Sigmoid colon (tissue), 6 donors: ENCODE measurements at regions not wholly inside any gene's neighbourhood (a gene's known extent, or its start where the extent isn't known, plus 50 kb on each side); places are given as distances from the start of the nearest gene placed in this dataset.

ENCODE experiments used
- DNase-seq: peaks from one replicate; pipeline ENCODE4 v3.0.0-alpha.2; 2019
- H3K27ac ChIP-seq, 4 donors: fragments of 200-600 bp; sonication (generic); one replicate each; pipeline ENCODE4 v1.5.1; 2016 to 2019; ENCODE audit warnings: mild to moderate bottlenecking in 1 of 4
- H3K27me3 ChIP-seq, 3 donors: fragments of 200-600 bp; sonication (generic); one replicate each; pipeline ENCODE4 v1.5.1; 2019; ENCODE audit warnings: mild to moderate bottlenecking in 1 of 3
- H3K36me3 ChIP-seq, 4 donors: fragments of 200-600 bp; sonication (generic); one replicate each; pipeline ENCODE4 v1.5.1; 2016 to 2019
- H3K4me1 ChIP-seq, 4 donors: fragments of 200-600 bp; sonication (generic); one replicate each; pipeline ENCODE4 v1.5.1; 2017 to 2019
- H3K4me3 ChIP-seq, 4 donors: fragments of 200-600 bp; sonication (generic); one replicate each; pipeline ENCODE4 v1.5.1; 2017 to 2019; ENCODE audit warnings: mild to moderate bottlenecking in 2 of 4, moderate library complexity in 1 of 4
- H3K9me3 ChIP-seq, 4 donors: fragments of 200-600 bp in 3 of 4; sonication (generic) in 3 of 4; one replicate each; pipeline versions ENCODE4 v1.5.1 to v1.6.1; 2013 to 2019
- EP300 ChIP-seq, 4 donors: sonication (generic); formaldehyde crosslinking; IDR thresholded peaks; one replicate each; pipeline ENCODE4 v1.6.1; 2017; ENCODE audit warnings: antibody characterized with exemption in 4 of 4
- POLR2A ChIP-seq, 2 donors: fragments of 450-650 bp; IDR thresholded peaks; one replicate each; pipeline ENCODE4 v1.6.1; 2016; ENCODE audit warnings: antibody characterized with exemption in 2 of 2, mild to moderate bottlenecking in 2 of 2, moderate library complexity in 2 of 2
- POLR2AphosphoS5 ChIP-seq, 4 donors: sonication (generic); formaldehyde crosslinking; IDR thresholded peaks; one replicate each; pipeline ENCODE4 v1.6.1; 2017; ENCODE audit warnings: antibody characterized with exemption in 4 of 4
- WGBS, 2 donors: extraction: QIAGEN DNeasy Blood & Tissue Kit; methylation state at CpG; one replicate each; pipeline ENCODE4 v1.1.7; 2013; 5-methylcytosine and 5-hydroxymethylcytosine counted together
- intact Hi-C: fragments of 100-400 bp; cut with DNase I; formaldehyde crosslinking; loops from one replicate; pipeline ENCODE4 v1.15.1; 2023
- TF ChIP-seq, protein P1 (sequence below), 4 experiments: fragments of 450-650 bp in 3 of 4; fragments of 200-600 bp in 1 of 4; IDR thresholded peaks; one replicate each; pipeline ENCODE4 v1.5.1; 2016 to 2019; ENCODE audit warnings: antibody characterized with exemption in 4 of 4, mild to moderate bottlenecking in 3 of 4, moderate library complexity in 2 of 4
- donor health status: healthy with polysubstance abuse.
- donor health status: healthy.

DNA sequence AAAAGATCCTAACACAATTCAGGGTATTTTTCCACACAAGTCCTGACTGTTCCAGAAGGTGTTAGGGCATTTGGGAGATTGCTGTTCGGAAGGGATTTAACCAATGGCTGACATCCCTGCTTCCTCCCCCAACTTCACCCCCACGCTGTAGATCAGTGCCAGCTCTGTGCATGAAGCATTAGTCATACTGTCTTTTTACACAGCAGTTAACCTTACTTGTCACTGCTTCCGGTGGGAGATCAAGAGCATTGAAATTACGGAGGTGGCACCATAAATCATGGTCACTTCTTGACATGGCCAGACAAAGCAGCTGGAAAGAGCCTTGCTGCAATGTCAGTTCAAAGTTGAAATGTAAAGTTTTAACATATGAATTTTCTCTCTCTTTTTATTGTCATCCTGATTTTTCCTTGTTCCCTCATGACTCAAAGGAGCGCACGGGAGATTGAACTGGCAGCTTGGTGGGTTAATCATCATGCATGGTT lies 70.2 kb downstream of the HRH4 start:
- TF ChIP-seq EP300 (IDR thresholded peaks at IDR 0.05) (no peak), POLR2AphosphoS5 (IDR thresholded peaks at IDR 0.05) (no peak), POLR2A (IDR thresholded peaks at IDR 0.05) (no peak)
- TF ChIP-seq, protein P1, sequence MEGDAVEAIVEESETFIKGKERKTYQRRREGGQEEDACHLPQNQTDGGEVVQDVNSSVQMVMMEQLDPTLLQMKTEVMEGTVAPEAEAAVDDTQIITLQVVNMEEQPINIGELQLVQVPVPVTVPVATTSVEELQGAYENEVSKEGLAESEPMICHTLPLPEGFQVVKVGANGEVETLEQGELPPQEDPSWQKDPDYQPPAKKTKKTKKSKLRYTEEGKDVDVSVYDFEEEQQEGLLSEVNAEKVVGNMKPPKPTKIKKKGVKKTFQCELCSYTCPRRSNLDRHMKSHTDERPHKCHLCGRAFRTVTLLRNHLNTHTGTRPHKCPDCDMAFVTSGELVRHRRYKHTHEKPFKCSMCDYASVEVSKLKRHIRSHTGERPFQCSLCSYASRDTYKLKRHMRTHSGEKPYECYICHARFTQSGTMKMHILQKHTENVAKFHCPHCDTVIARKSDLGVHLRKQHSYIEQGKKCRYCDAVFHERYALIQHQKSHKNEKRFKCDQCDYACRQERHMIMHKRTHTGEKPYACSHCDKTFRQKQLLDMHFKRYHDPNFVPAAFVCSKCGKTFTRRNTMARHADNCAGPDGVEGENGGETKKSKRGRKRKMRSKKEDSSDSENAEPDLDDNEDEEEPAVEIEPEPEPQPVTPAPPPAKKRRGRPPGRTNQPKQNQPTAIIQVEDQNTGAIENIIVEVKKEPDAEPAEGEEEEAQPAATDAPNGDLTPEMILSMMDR (IDR thresholded peaks at IDR 0.05): no peak
- no peaks in the 10 kb centered on the region for H3K4me1 ChIP-seq
- intact Hi-C loops: no loop called here
- H3K4me3 ChIP-seq: no peak overlapping the region
- no peak overlapping the region for H3K27ac ChIP-seq
- H3K9me3 ChIP-seq: no peaks in the 10 kb centered on the region
- WGBS, 2 donors: 25 to 36% methylated on average over 6 of the region's 6 CpGs
- H3K27me3 ChIP-seq: no peaks in the 10 kb centered on the region
- DNase-seq: no peak
- H3K36me3 ChIP-seq: no peaks in the 10 kb centered on the region

DNA sequence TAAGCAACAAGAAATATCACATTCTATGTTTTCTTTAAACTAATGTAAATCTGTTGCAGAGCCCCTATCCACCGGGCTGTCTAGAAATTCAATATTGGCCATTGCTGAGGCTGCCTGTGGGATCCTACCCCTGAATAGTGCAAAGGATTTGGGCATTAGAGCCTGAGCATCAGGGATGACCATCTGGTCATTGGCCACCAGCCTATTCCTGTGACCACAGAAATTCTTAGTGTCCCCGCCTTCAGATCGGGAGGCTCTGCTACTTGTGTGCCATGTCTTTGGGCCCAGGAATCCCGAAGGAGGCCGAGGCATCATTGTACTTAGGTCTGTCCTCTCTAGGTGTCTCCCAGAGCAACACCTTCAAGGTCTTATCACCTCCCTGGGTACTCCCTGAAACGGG lies 73.8 kb downstream of the HRH4 start:
- intact Hi-C loops: no loop called here

DNA sequence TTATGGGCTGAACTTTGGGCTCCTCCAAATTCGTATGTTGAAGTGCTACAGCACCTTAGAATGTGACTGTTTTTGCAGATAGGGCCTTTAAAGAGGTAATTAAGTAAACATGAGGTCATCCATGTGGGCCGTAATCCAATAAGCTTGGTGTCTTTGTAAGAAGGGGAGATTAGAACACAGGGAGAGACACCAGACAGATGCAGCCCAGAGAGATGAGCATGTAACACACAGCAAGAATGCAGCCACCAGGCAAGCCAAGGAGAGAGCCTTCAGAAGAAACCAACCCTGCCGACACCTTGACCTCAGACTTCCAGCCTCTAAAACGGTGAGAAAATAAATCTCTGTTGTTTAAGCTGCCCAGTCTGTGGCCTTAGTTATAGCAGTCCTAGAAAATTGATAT lies 74.3 kb downstream of the HRH4 start:
- Histone ChIP-seq H3K27me3 (no peaks in the 10 kb centered on the region), H3K4me1 (no peaks in the 10 kb centered on the region), H3K27ac (no peak overlapping the region), H3K4me3 (no peak overlapping the region), H3K36me3 (no peaks in the 10 kb centered on the region), H3K9me3 (no peaks in the 10 kb centered on the region)
- 61 to 62% methylated on average over 4 of the region's 4 CpGs for WGBS, 2 donors
- TF ChIP-seq POLR2AphosphoS5 (IDR thresholded peaks at IDR 0.05): no peak
- no peak for TF ChIP-seq EP300 (IDR thresholded peaks at IDR 0.05)
- TF ChIP-seq, protein P1 (IDR thresholded peaks at IDR 0.05): no peak
- TF ChIP-seq POLR2A (IDR thresholded peaks at IDR 0.05): no peak
- intact Hi-C loops: no loop called here
- DNase-seq: no peak

More for the DNA sequence above, 73.8 kb downstream of the HRH4 start:
- Histone ChIP-seq H3K27ac (no peak overlapping the region), H3K27me3 (no peaks in the 10 kb centered on the region), H3K9me3 (no peaks in the 10 kb centered on the region), H3K4me1 (no peaks in the 10 kb centered on the region), H3K36me3 (no peaks in the 10 kb centered on the region), H3K4me3 (no peak overlapping the region)
- WGBS, 2 donors: 85 to 90% methylated on average over 6 of the region's 6 CpGs
- DNase-seq: no peak
- no peak for TF ChIP-seq POLR2A (IDR thresholded peaks at IDR 0.05)
- TF ChIP-seq, protein P1 (IDR thresholded peaks at IDR 0.05): no peak
- TF ChIP-seq EP300 (IDR thresholded peaks at IDR 0.05): no peak
- TF ChIP-seq POLR2AphosphoS5 (IDR thresholded peaks at IDR 0.05): no peak

DNA sequence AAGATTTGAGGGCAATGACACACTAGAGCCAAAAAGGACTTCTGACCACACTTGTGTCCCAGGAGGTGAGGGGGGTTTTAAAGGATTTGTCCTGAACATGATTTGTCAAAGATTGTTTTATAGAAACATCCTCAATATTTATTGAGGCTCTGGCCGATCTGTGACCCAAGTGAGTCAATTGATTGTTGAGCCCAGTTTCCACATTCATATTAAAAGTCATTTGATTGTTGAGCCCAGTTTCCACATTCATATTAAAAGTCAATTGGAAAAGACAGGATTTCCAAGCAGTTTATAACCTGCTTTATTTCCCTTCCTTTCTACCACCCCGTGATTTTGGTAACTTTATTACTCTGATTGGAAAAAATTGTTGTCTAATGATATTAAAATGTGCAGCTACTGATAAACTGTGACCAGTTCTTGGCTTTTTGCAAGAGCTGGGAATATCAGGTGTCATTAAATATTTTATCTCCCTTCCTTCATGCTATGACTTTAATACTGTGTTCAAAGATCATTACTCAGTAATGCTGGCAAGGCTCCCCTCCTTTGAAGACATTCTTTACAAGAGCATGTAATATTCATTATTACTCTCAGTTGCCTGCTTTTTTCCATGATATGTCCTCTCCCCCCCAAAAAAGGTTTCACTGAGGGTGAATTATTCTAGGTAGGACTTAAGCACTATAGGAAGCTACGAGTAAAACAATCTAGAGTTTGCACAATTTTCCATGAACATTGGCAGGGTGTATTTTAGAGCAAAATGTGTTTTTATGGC lies 75.3 kb downstream of the HRH4 start:
- Histone ChIP-seq H3K4me1 (no peaks in the 10 kb centered on the region), H3K27ac (no peak overlapping the region), H3K36me3 (no peaks in the 10 kb centered on the region), H3K4me3 (no peak overlapping the region), H3K9me3 (no peaks in the 10 kb centered on the region), H3K27me3 (no peaks in the 10 kb centered on the region)
- TF ChIP-seq POLR2A (IDR thresholded peaks at IDR 0.05): no peak
- TF ChIP-seq, protein P1 (IDR thresholded peaks at IDR 0.05): no peak
- no peak for TF ChIP-seq EP300 (IDR thresholded peaks at IDR 0.05)
- TF ChIP-seq POLR2AphosphoS5 (IDR thresholded peaks at IDR 0.05): no peak
- intact Hi-C loops: no loop called here
- no peak for DNase-seq
- WGBS, 2 donors: 70 to 82% methylated on average over 3 of the region's 3 CpGs
